ENCODE measurements at regions not wholly inside any gene's neighbourhood (a gene's known extent, or its start where the extent isn't known, plus 50 kb on each side); places are given as distances from the start of the nearest gene placed in this dataset.

DNA sequence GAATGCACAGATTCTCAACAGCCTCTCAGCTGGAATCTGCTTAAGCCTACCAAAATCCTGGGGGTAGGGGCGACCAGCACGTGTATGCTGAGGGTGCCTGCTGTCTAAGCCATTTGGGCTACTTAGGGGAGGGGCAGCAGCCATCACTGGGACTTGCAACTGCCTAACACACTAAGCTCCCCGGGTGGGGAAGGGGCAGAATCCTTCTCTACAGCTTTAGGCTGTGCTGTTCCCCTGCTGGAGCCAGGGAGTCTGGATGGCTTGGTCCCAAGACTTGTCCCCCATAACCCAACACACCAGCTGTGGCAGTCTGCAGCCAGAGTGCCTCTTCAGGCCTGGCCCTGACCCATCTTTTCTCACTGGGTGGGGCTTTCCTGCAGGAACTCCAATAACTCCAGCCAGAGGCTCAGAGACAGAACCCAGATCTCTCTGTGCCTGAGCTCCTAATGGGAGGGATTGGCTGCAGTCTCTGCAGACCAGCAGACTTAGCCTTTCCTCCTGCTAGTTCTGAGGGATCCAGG, 305.4 kb upstream of the RND3 start:
- no peak overlapping the region for H3K56ac ChIP-seq (ENCODE audit: insufficient read length, low read depth, low read length)
- H3K9ac ChIP-seq (ENCODE audit: extremely low read depth, insufficient read length, low read length), result no peak overlapping the region
- no peak overlapping the region for H2BK120ac ChIP-seq (ENCODE audit: low read depth, low read length, poor library complexity, severe bottlenecking)
- no peak overlapping the region for H2BK20ac ChIP-seq (ENCODE audit: low read depth, low read length, poor library complexity, severe bottlenecking)
- H3K4ac ChIP-seq (ENCODE audit: low read depth, low read length), result no peak overlapping the region
- no peak overlapping the region for H3K27ac ChIP-seq (ENCODE audit: insufficient read length, low read depth, low read length)
- WGBS (ENCODE audit: extremely low coverage, insufficient read length, low lambda C conversion rate), result no CpG with 5 or more reads among the region's 3 CpGs
- Mint-ChIP-seq H3K4me1 (no peaks in the 10 kb centered on the region), H3K9me3 (peaks cover 17 to 29% of the 10 kb centered on the region in 2 experiments; a peak in 4 of 5 replicates), H3K27ac (no peak overlapping the region), H3K4me3 (no peak overlapping the region), H3K36me3 (ENCODE audit: insufficient read depth in 1 of 3, low read depth in 3 of 3) (peaks cover 11 to 27% (median 22%) of the 10 kb centered on the region in 3 experiments), H3K27me3 (ENCODE audit: low read depth) (no peaks in the 10 kb centered on the region)
- no peak overlapping the region for H2BK15ac ChIP-seq (ENCODE audit: low read depth, low read length)
- no peaks in the 10 kb centered on the region for H3K27me3 ChIP-seq (ENCODE audit: insufficient read depth, low read length)
- H2BK12ac ChIP-seq (ENCODE audit: insufficient read length, low read depth, low read length), result no peak overlapping the region
- H3K4me1 ChIP-seq (ENCODE audit: insufficient read depth, low read length), result no peaks in the 10 kb centered on the region
- no peak overlapping the region for H2AFZ ChIP-seq (ENCODE audit: low read length)
- H2AK5ac ChIP-seq (ENCODE audit: insufficient read length, low read length), result no peak overlapping the region
- H3T11ph ChIP-seq (ENCODE audit: low read length), result no peak overlapping the region
- H3K23me2 ChIP-seq (ENCODE audit: insufficient read length, low read depth, low read length, poor library complexity, severe bottlenecking), result no peaks in the 10 kb centered on the region
- H3K14ac ChIP-seq (ENCODE audit: insufficient read depth, low read length), result no peak overlapping the region
- H2BK5ac ChIP-seq (ENCODE audit: insufficient read length, low read length), result no peak overlapping the region
- no peak overlapping the region for H4K5ac ChIP-seq (ENCODE audit: insufficient read length, low read depth, low read length)
- no peak overlapping the region for H4K91ac ChIP-seq (ENCODE audit: insufficient read length, low read depth, low read length)
- no peak overlapping the region for H4K8ac ChIP-seq (replicated peaks; ENCODE audit: insufficient read length, low read depth, low read length)
- no peak overlapping the region for H3K18ac ChIP-seq (ENCODE audit: insufficient read length, low read depth, low read length)
- H4K20me1 ChIP-seq (ENCODE audit: control insufficient read depth, insufficient read depth, insufficient read length), result no peaks in the 10 kb centered on the region
- no peaks in the 10 kb centered on the region for H3K79me2 ChIP-seq (ENCODE audit: insufficient read depth, low read length)
- no peaks in the 10 kb centered on the region for H3K9me3 ChIP-seq (ENCODE audit: control insufficient read depth, low read depth, low read length)
- H3K23ac ChIP-seq (ENCODE audit: insufficient read length, low read depth, low read length), result no peak overlapping the region
- no peaks in the 10 kb centered on the region for H3K79me1 ChIP-seq (ENCODE audit: insufficient read depth, low read depth, low read length, poor library complexity, severe bottlenecking)
- TF ChIP-seq, protein P1, sequence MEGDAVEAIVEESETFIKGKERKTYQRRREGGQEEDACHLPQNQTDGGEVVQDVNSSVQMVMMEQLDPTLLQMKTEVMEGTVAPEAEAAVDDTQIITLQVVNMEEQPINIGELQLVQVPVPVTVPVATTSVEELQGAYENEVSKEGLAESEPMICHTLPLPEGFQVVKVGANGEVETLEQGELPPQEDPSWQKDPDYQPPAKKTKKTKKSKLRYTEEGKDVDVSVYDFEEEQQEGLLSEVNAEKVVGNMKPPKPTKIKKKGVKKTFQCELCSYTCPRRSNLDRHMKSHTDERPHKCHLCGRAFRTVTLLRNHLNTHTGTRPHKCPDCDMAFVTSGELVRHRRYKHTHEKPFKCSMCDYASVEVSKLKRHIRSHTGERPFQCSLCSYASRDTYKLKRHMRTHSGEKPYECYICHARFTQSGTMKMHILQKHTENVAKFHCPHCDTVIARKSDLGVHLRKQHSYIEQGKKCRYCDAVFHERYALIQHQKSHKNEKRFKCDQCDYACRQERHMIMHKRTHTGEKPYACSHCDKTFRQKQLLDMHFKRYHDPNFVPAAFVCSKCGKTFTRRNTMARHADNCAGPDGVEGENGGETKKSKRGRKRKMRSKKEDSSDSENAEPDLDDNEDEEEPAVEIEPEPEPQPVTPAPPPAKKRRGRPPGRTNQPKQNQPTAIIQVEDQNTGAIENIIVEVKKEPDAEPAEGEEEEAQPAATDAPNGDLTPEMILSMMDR (conservative IDR thresholded peaks at IDR 0.05), result no peak
- no peak for DNase-seq
- no peak overlapping the region for H3K4me2 ChIP-seq (ENCODE audit: insufficient read depth, insufficient read length, low read length)

All from H9 (cell line).